NCI-H2227 (cell line): ENCODE measurements at regions not wholly inside any gene's neighbourhood (a gene's known extent, or its start where the extent isn't known, plus 50 kb on each side); places are given as distances from the start of the nearest gene placed in this dataset.
"Not testable (repeated sequence)": the region's sequence is repeated elsewhere in the genome, so short reads cannot be mapped to it uniquely, and the experiment has no call there.

Experiments used
- DNase-seq: peaks from one replicate; lab custom pipeline; 2025; ENCODE audit not compliant: unreplicated experiment; lab: John Stamatoyannopoulos, UW

DNA sequence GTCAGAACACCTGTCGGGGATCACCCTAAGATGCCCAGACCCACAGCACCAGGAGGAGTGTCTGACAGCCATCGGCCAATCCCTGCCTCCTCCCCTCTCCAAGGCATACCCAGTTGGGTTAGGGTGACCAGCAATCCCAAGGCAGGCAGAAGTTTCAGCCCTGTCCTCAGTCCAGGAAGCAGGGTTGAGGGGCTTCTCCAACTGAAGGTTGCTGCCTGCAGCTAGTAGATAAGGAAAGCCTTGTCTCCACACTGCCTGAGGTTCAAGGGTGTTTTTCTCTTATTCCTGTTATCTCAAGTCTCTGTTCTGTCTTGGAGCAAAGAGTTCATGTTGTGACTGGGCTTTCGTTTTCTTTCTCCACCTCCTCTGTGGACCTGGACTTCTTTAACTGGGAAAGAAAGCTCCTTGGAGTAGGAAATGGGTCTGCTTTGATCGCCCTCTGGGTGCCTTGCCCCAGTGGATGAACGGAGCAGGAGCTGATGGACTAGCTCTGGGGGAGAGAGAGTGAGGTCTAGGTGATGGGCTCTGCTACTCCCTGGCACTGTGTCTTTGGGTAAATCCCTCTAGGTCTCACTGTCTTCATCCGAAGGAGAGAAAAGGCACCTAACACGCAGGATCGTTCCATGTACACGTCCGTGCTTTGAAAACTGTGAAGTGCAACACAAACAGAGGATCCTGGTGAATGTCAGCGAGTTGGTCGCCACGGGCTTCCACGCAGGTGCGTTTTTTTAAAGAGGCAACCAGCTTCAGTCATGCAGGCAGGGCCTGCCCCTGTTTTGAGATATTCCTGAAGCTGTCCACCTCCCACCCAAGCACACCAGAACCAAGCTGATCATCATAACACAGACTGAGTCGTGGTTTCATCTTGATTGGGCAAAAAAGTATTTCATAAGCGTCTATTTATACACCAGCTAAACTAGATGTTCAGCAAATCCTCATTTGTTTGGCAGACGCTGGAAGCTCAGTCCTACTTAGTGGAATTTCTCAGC, 52.5 kb upstream of the FOXN3 start:
- DNase-seq: no peak

DNA sequence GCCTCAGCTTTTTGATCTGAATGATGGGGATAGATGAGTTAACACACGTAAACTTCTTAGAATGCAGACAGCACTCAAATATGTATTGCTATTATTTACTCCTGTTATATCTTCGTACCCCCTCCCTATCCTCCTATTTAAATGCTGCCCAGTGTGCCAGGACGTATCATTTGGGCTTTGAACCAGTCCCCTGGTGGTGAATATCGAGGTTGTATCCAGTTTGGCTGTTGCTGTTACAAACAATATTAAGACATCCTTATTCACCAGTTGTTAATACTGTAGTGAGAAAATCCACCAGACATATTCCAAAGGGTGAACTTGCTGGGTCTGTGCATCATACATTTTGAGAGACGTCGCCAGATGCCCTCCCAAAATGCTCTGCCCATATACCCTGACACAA, 51.5 kb upstream of the FOXN3 start:
- DNase-seq: no peak

DNA sequence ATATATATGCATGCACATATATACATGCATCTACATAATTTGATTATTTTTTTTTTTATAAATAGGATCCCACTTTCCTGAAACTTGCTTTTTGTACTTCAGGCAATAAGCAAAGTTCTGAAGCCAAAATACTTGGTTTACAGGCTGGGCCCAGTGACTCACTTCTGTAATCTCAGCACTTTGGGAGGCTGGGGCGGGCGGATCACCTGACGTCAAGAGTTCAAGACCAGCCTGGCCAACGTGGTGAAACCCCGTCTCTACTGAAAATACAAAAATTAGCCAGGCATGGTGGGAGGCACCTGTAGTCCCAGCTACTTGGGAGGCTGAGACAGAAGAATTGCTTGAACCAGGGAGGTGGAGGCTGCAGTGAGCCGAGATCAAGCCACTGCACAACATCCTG, 51.0 kb upstream of the FOXN3 start:
- DNase-seq: not testable (repeated sequence)

DNA sequence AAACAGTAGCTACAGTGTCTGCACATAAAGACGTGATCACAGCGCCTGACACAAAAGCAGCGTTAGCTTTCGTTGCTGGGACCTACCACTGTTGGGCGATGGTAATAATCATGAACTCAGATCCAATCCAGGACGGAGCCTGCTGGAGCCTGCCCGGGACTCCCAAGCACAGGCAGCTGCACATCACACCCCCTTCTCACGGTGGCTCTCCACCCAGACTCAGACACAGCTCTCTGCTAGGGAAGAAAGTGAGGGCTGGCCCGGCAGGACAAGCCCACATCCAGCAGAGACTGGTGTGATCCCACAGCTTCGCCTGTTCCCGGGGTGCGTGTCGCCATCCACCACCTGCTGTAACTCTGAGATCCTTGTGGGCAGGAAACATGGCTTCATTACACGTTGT, 49.9 kb upstream of the FOXN3 start:
- no peak for DNase-seq
